Ammon's horn (tissue), 1 donor: ENCODE measurements at regions not wholly inside any gene's neighbourhood (a gene's known extent, or its start where the extent isn't known, plus 50 kb on each side); places are given as distances from the start of the nearest gene placed in this dataset.

ENCODE experiments used
- DNase-seq: peaks from one replicate; pipeline ENCODE4 v3.0.0-alpha.2; 2016; ENCODE audit warnings: low spot score

DNA sequence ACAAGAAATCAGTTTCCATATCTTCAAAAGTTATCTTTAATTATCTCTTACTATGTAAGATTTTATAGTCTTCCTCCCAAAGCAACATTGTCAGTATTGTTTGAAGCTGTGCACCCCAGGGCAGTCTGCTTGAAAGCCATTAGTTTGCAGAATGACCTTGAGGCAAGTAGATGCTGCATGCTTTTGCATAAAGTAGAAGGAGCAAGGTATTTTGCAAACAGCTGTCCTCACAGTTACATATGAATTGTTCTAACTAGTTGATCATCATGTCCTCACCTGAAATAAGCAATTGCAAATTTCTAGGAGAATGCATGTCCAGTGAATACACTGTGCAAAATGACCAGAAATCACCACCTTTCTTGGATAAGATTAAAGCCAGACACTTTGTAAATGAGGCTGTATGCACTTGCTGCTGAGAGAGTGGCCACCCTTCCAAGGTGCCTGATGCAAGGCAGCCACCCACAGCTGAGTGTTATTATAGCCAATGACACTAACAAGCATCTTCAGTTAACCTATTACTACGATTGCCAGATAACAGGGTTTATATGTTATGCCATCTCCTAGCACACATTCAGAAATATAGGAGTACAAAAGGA lies 730.0 kb upstream of the TMEM132C start:
- no peak for DNase-seq

DNA sequence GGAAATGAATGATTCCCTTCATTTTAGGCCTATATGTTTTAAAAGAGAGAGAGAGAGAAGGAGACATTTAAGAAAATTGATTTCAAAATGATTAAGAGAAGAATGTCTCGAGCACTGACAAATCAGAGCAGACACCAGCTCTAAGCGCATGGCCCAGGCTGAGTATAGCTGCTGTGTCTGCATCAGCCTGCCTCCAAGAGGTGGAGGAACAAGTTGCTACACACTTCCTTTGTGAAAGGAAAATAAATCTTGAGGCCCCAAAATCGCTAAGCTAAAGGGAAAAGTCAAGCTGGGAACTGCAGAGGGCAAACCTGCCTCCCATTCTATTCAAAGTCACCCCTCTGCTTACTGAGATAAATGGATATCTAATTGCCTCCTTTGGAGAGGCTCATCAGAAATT lies 728.7 kb upstream of the TMEM132C start:
- no peak for DNase-seq

DNA sequence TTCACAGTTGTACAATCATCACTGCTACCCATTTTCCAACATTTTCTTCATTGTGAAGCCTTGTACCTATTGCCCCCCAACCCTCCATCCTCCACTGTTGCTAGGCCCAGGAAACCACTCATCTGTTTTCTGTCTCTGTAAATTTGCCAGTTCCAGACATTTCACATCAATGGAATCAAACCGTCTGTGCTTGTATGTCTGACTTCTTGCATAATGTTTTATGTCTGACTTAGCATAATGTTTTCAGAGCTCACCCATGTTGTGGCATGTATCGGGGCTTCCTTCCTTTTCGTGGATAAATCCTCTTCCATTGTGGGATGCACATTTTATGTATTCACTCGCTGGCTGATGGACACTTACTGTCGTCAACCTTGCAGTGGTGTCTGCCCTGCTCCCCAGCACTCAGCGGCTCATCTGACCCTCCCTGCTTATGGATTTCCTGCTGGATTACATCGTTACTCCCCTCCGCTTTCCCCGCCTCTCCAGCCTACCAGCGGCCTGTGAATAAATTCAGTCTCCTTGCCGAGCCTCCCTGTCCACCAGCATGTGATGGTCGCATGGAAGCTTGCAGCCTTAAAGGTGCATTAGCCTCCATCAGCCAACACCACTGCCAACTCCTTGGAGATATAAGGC lies 727.6 kb upstream of the TMEM132C start:
- no peak for DNase-seq

DNA sequence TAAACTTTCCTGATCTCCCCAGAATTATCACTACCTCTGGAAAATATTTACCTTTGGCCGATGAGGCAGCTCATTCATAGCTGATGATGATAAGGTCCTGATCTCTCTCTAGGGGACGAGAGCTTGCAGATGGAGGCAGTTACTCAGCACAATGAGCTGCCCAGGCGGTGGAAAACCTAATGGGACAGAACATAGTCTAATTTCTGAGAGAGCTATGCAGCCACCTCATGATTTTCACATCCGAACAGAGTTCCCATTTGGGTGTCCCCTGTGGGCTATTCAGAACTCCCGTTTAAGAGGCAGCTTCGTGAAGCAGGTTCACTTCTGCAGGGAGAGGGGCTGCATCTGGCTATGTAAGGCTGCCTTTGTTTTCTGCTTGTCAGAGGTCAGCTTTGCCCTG lies 724.6 kb upstream of the TMEM132C start:
- DNase-seq: no peak

- no peak for DNase-seq
Observed at GRCh38 chr12:127542931-127543330, 724.0 kb upstream of the TMEM132C start.

DNA sequence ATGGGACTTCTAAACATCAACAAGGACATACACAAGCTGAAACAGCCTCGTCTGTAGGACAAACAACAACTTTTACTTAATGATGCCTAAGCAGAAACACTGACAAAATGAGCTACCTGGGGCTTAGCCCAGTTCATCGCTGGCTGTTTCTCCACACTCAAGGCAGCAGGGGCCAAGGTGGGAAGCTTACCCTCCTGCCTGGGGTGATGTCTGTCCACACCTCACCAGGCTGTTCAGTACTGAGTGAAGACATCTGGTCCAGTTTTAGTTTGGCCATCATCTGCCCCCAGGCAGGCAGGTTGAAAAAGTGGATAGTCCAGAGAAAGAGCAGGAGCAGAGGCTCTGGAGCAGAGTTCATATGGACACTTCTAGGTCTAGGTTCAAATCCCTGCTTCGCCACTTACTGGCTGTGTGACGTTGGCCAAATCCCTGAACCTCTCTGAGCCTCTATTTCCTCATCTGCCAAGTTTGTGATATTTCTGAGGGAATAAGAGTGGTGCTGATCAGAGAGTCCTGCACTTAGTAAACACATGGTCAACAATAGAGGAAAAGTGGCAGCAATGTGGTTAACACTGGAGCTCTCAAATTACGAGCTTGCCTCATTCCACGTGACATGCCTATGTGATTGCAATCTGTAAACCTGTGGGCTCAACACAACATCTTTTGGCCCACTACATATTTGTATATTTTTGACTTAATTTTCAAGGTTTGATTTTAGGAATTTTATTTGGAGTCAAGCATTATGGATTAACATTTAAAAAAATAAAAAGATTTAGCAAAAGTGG lies 720.1 kb upstream of the TMEM132C start:
- DNase-seq: no peak

DNA sequence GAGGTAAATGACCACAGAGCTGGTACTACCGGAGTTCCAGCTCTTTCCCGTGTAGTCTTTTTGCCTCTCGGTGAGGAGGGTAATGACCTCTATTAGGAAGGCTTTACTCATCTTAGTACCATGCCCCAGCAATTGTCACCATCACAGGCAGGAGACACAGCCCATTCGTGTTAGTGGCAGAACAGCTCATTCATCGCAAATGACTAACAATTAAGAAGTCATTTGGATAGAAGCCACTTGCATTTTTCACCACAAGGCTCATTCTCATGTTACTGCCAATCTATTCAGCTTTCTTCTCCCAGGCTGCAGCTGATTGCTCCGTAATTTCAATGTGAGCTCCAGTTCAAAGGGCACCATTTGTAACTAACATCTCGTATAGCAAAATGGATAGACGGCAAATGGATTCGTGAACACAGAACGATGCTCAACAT lies 718.8 kb upstream of the TMEM132C start:
- no peak for DNase-seq

DNA sequence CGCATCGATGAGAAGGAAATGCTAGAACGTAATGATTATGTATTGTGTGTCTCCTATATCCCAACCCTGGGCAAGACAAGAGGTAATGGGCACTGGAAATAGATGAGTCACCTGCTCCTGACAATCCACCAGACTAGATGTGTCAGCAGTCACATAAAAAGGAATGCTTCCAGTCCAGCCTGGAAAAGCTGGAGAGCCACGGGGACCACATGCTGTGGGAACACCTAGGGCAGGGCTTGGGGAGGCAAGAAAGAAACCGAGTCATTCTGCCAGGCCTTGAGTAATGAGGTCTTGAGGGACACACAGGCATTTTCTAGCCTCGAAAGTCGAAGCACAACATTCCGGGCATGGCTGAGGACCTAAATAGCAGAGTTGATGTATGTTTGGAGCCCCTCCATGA lies 716.7 kb upstream of the TMEM132C start:
- no peak for DNase-seq

DNA sequence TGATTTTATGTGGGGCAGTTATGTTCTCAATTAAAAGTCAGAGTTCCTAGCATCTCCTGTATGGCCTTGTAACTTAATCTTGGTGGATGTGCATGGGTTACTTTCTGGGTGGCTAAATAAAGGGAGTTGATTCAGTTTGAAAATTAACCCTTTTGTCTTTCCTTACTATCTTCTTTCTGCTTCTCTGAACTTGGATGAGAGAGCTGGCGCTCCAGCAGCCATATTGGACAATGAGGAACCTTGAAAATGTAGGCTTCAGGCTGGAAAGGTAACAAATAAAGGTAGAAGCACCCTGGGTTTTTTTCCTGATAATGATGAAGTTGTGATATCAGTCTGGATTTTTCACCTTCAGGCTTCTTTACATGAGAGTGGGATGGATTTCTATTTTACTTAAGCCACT lies 714.1 kb upstream of the TMEM132C start:
- DNase-seq: no peak

- DNase-seq: no peak
Observed at GRCh38 chr12:127555071-127555470, 711.9 kb upstream of the TMEM132C start.

DNA sequence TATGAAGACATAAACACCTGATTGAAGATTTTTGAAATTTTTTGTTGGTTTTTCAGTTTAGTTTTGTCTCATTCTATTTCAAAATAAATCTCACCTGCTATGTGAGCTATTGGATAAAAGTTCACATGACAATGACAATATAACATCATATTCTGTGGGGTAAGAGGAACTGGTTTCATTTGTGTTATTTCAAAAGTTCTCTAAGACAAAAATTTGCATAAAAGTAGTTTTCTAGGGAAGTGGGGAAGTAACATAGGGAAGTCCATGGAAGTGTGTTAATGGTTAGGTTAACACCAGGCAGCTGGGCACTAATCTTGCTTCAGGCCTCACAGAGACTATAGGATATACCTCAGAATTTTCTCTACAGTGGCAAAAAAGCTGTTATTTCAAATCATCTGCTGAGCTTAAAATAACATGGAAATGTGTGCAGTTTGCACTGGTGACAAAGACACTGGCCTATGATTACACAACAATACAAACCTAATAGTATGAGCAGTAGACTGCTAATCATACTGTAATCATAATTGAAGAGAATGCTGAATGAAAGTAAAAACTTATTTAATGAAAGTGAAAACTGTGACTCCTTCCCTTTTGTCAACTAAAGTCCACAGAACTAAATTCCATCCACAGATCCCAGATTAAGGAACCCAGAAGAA lies 710.6 kb upstream of the TMEM132C start:
- DNase-seq: no peak

- no peak for DNase-seq
Observed at GRCh38 chr12:127558361-127558760, 708.6 kb upstream of the TMEM132C start.

GRCh38 chr12:127559349-127560040 lies 707.5 kb upstream of the TMEM132C start:
- DNase-seq: no peak

DNA sequence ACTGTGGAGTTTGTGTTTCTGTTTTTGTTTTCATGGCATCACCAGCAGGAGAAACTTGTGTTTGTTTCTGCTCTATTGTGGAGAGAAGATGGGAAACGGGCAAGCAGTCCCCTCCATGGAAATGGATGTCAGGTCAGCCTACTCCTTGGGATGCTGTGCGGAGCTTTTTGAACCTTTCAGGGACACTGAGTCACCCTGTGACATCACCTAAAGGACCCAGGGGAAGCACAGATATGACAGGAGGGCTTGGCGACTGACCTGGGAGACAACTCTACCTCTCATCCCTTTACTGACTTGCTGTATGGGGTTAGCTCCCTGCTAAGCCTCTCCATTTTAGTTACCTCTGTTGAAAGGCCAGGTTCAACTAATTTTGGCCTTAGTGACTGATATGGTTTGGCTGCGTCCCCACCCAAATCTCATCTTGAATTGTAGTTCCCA lies 706.9 kb upstream of the TMEM132C start:
- no peak for DNase-seq

DNA sequence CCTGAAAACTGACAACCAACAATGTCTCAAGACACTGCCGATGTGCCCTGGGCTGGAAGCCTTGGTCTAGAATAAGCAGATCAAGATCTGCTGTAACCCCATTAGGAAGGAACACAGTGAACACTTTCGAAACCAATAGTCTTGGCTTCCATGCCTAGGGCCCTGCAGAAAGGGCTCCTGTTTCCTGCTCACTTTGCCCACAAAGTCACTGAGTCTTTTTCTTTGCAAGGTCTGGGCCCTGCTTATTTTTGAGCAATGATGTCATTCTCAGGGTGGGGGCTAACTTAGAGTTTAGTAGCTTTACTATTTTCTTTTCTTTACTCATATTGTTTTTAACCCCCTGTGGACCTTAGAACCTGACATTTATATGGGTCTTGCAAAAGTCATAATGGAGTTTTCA lies 704.2 kb upstream of the TMEM132C start:
- DNase-seq: no peak

- DNase-seq: no peak
Observed at GRCh38 chr12:127565241-127565640, 701.7 kb upstream of the TMEM132C start.

DNA sequence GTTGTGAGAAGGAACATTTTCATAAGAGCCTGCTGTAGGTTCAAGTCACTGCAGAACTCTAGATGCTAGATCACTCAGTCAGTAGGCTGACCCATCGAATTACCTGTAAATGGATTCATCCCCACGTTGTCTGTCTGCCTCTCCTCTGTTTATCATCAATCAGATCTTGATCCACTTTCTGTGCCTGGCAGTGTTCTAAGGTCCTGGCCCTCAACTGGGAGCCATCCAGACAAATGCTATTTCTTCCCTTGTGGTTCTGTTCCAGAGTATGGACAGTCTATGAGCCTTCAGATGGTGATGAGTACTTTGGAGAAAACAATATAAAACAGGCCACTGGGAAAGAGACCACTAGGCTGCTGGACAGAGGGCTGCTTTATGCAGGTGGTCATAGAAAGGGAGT lies 699.4 kb upstream of the TMEM132C start:
- no peak for DNase-seq

- no peak for DNase-seq
Observed at GRCh38 chr12:127570387-127570786, 696.6 kb upstream of the TMEM132C start.

DNA sequence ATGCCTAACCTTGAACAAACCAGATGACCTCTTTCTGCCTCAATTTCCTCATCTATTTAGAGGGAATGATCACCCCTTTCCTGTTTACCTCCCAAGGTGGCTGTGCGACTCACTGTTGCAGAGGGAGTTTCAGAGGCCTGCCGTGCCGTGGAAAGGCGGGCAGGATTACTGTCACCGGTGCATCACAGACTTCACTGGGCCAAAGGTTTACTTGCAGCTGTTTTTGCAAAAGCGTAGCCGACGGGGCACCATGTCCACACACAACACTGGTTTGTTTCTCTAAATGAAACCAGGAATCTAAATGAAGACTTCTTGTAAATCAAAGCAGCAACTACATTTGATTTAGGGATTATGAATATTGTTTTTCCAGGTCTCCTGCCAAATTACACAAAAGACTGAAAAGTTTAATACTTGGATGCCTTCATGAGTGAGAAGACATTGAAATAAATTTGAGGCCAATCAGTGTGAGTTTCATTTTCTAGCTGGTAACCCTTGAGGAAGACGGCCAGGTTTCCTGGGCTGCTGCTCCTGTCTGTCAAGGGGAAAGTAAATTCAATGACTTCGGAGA lies 696.1 kb upstream of the TMEM132C start:
- no peak for DNase-seq

DNA sequence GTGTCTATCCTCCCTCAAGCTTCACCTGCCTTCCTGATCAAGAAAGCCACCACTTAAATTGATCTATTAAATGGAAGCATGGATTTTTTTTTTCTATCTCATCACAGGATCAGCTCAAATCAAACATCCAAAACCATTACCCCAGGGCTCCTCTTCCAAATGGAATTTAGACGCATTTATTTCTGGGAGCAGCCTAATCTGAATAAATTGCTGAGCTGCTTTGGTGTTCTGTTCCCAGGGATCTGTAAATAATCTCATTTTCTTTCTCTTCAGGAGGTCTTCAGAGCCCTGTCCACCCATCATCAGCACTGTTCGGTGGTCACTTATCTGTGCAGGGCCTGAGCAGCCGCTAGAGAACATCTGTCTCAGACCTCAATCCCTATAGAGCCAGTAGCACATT lies 695.4 kb upstream of the TMEM132C start:
- no peak for DNase-seq

DNA sequence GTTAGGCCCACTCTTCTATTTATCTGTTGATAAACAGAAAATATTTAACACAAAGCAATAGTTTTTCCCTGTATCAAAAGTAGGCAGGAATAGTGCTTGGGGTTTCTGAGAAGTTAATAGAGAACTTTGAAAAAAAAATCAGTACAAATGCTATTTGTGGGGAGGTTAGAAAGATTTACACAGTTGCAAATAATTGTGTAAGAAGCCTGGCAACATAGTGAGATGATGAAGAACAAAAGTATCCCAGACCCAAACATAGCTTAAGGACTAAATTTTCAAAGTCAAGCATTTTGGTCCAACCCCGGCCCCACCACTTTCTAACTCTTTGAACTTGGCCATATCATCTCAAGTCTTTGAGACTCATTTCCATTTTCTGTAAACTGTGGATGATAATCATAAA lies 687.5 kb upstream of the TMEM132C start:
- DNase-seq: no peak

- DNase-seq: no peak
Observed at GRCh38 chr12:127582074-127582473, 684.9 kb upstream of the TMEM132C start.
